ENCODE measurements at regions not wholly inside any gene's neighbourhood (a gene's known extent, or its start where the extent isn't known, plus 50 kb on each side); places are given as distances from the start of the nearest gene placed in this dataset.

DNA sequence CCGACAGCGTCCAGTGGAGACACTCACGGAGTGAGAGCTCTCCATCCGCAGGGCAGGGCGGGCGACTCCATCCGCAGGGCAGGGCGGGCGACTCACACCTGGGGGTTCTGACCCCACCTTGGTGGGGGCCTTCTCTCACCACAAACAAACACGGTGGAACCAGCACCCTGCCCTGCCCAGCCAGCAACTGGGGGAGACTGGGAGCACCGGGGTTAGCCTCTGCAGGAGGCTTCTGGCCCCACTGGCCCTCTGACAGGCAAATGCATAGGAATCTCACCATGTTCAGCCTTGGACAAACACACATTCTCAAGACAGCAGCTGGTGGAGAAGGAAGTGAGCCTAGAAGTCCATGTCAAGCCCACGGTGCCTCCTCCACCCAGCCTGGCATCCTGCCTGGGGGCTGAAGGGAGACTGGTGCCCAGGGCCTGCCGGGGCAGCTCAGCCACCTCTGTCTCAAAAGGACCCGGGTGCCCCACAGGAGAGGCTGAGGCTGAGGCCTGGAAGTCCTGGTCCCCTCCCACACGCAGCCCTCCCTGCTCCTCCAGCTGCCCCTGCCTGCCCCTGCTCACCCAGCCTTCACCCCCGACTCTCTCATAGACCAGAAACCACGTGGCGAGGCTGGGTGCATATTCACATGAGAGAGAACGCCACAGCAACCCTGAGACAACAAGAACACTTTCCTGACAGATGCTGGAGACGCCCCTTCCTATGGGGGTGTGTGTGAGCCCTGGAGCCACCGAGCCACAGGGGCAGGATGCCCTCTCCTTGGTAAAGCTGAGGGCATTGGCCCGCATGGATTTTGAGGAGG lies 98.4 kb upstream of the B3GAT1 start:
- TF ChIP-seq FOXM1 (IDR thresholded peaks at IDR 0.05; ENCODE audit: borderline replicate concordance), result no peak
- TF ChIP-seq BHLHE40 (IDR thresholded peaks at IDR 0.05; ENCODE audit: borderline replicate concordance), result no peak
- TF ChIP-seq NFRKB (IDR thresholded peaks at IDR 0.05), result no peak
- no peak for TF ChIP-seq CTBP1 (IDR thresholded peaks at IDR 0.05; ENCODE audit: borderline replicate concordance)
- TF ChIP-seq TARDBP (IDR thresholded peaks at IDR 0.05), result no peak
- no peak for TF ChIP-seq FOXA1 (IDR thresholded peaks at IDR 0.05)
- TF ChIP-seq ZNF384 (IDR thresholded peaks at IDR 0.05), result no peak
- TF ChIP-seq HDGF (IDR thresholded peaks at IDR 0.05; ENCODE audit: borderline replicate concordance), result no peak
- no peak for TF ChIP-seq SP1 (IDR thresholded peaks at IDR 0.05)
- TF ChIP-seq, protein P1, sequence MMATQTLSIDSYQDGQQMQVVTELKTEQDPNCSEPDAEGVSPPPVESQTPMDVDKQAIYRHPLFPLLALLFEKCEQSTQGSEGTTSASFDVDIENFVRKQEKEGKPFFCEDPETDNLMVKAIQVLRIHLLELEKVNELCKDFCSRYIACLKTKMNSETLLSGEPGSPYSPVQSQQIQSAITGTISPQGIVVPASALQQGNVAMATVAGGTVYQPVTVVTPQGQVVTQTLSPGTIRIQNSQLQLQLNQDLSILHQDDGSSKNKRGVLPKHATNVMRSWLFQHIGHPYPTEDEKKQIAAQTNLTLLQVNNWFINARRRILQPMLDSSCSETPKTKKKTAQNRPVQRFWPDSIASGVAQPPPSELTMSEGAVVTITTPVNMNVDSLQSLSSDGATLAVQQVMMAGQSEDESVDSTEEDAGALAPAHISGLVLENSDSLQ (IDR thresholded peaks at IDR 0.05), result no peak
- no peak for TF ChIP-seq ARNT (IDR thresholded peaks at IDR 0.05)
- TF ChIP-seq ELF4 (IDR thresholded peaks at IDR 0.05), result no peak
- no peak for TF ChIP-seq L3MBTL2 (conservative IDR thresholded peaks at IDR 0.05)
- TF ChIP-seq LEF1 (IDR thresholded peaks at IDR 0.05; ENCODE audit: borderline replicate concordance), result no peak
- TF ChIP-seq FOXK2 (IDR thresholded peaks at IDR 0.05), result no peak
- no peak for TF ChIP-seq SUZ12 (IDR thresholded peaks at IDR 0.05)
- no peak for DNase-seq (ENCODE audit: extremely low spot score)
- CTCF ChIA-PET, result no interaction called here
- POLR2A ChIA-PET, result no interaction called here

DNA sequence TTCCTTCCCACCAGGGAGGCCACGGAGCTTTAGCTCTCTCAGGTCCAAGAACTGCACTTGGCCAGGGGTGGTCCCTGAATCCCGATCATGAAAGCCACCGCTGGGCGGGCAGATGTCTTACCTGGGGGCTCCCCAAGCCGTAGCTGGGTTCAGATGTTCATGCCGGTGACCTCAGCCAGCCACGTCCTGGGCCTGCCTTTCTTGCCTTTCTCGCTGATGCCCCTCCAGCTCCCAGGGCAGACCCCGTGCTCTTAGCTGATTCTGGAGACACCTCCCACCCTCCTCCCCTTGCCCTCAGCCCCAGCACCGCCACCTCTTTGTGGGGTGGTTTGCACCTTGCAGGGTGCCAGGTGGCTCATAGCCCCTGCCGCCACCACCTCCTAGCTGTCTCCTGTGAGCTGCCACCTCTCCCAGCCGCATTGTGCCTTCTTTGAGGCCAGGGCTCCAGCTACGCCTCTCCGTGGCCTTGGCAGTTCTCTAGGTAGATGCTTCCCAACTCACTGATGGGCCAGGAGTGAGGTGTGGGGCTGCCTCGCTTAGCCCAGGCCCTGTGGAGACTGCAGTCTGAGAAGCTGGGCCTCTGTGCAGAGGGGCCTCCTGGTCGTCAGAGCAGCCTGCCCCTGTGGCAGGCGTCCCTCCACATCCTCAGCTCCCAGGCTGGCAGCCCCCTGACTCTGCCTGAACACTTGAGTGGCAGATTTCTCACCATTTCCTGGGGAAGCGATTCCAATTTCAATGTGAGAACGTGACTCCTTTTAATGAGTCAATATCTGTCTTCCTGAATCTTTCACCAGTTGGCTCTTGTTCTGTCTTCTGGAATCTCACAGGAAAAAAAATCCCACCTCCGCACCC lies 97.6 kb upstream of the B3GAT1 start:
- TF ChIP-seq BHLHE40 (IDR thresholded peaks at IDR 0.05; ENCODE audit: borderline replicate concordance) (no peak), FOXK2 (IDR thresholded peaks at IDR 0.05) (no peak), ZNF384 (IDR thresholded peaks at IDR 0.05) (no peak), L3MBTL2 (conservative IDR thresholded peaks at IDR 0.05) (no peak), HDGF (IDR thresholded peaks at IDR 0.05; ENCODE audit: borderline replicate concordance) (no peak), FOXA1 (IDR thresholded peaks at IDR 0.05) (no peak), TARDBP (IDR thresholded peaks at IDR 0.05) (no peak), ARNT (IDR thresholded peaks at IDR 0.05) (no peak), FOXM1 (IDR thresholded peaks at IDR 0.05; ENCODE audit: borderline replicate concordance) (no peak), ELF4 (IDR thresholded peaks at IDR 0.05) (no peak), SUZ12 (IDR thresholded peaks at IDR 0.05) (no peak), SP1 (IDR thresholded peaks at IDR 0.05) (no peak), NFRKB (IDR thresholded peaks at IDR 0.05) (no peak), CTBP1 (IDR thresholded peaks at IDR 0.05; ENCODE audit: borderline replicate concordance) (no peak)
- DNase-seq (ENCODE audit: extremely low spot score), result no peak
- POLR2A ChIA-PET, result no interaction called here
- CTCF ChIA-PET, result no interaction called here

DNA sequence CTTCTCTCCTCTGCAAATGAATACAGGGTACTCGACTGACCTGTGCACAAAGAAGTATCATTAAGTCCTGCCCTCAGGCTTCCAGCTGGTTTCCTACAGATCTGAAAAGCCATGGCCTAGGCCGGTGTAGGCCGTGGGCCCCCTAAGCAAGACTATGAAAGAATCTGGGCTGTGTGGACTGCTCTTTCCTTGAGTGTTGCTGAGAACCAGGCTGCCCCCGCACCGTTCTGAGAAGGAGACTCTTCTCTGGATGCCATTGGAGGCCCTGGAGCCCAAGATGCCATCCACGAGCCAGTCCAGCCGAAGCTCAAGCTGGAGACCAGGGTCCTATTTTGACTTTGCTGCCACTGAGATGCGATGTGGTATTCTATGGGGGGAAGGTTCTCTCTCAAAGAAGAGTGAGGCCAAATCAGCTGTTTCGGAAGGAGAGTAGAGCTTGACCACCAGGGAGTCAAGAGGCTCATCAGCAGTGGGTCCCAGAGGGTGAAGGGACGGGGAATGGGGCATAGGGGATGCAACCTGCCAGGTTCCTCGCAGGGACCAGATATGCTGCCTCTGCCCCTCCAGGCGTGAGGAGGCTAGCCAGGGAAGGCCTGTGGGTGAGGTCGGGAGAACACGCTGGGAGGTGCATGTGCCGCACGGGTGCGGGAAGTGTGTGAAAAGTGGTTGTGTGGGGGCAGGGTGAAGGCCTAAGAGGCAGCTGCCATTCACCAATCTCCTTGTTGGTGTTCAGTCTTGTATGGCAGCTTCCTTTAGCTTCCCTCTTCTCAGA lies 96.4 kb upstream of the B3GAT1 start:
- TF ChIP-seq ARNT (IDR thresholded peaks at IDR 0.05) (no peak), LEF1 (IDR thresholded peaks at IDR 0.05; ENCODE audit: borderline replicate concordance) (no peak), ZNF384 (IDR thresholded peaks at IDR 0.05) (no peak), FOXM1 (IDR thresholded peaks at IDR 0.05; ENCODE audit: borderline replicate concordance) (no peak), SUZ12 (IDR thresholded peaks at IDR 0.05) (no peak), CTBP1 (IDR thresholded peaks at IDR 0.05; ENCODE audit: borderline replicate concordance) (no peak), ELF4 (IDR thresholded peaks at IDR 0.05) (no peak), L3MBTL2 (conservative IDR thresholded peaks at IDR 0.05) (no peak), SP1 (IDR thresholded peaks at IDR 0.05) (no peak), HDGF (IDR thresholded peaks at IDR 0.05; ENCODE audit: borderline replicate concordance) (no peak), TARDBP (IDR thresholded peaks at IDR 0.05) (no peak), FOXK2 (IDR thresholded peaks at IDR 0.05) (no peak), NFRKB (IDR thresholded peaks at IDR 0.05) (no peak)
- ChIA-PET POLR2A (no interaction called here), CTCF (no interaction called here)
- DNase-seq (ENCODE audit: extremely low spot score), result no peak

DNA sequence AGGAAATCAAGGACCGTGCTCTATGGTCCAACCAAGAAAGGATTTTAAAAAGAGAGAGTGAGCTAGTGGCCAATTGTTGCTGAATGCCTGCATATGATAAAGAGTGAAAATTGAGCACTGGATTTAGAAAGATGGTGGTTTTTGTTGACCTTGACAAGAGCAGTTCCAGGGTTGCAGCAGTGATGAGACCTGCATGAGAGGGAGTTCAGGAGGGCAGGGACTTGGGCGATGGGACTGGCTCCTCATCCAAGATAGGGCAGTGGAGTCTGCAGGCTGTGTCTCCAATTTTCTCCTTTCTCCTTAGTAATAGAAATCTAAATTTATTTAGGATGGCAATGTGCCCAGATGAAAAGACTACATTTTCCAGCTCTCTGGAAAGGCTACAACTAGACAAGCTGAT lies 94.0 kb upstream of the B3GAT1 start:
- TF ChIP-seq FOXK2 (IDR thresholded peaks at IDR 0.05) (no peak), FOXM1 (IDR thresholded peaks at IDR 0.05; ENCODE audit: borderline replicate concordance) (no peak), ELF4 (IDR thresholded peaks at IDR 0.05) (no peak), FOXA1 (IDR thresholded peaks at IDR 0.05) (no peak), TARDBP (IDR thresholded peaks at IDR 0.05) (no peak), L3MBTL2 (conservative IDR thresholded peaks at IDR 0.05) (no peak), LEF1 (IDR thresholded peaks at IDR 0.05; ENCODE audit: borderline replicate concordance) (no peak), BHLHE40 (IDR thresholded peaks at IDR 0.05; ENCODE audit: borderline replicate concordance) (no peak), CTBP1 (IDR thresholded peaks at IDR 0.05; ENCODE audit: borderline replicate concordance) (no peak), ARNT (IDR thresholded peaks at IDR 0.05) (no peak), SUZ12 (IDR thresholded peaks at IDR 0.05) (no peak), NFRKB (IDR thresholded peaks at IDR 0.05) (no peak), ZNF384 (IDR thresholded peaks at IDR 0.05) (no peak)
- TF ChIP-seq, protein P1 (IDR thresholded peaks at IDR 0.05), result no peak
- no peak for DNase-seq (ENCODE audit: extremely low spot score)
- POLR2A ChIA-PET, result no interaction called here
- CTCF ChIA-PET, result no interaction called here

DNA sequence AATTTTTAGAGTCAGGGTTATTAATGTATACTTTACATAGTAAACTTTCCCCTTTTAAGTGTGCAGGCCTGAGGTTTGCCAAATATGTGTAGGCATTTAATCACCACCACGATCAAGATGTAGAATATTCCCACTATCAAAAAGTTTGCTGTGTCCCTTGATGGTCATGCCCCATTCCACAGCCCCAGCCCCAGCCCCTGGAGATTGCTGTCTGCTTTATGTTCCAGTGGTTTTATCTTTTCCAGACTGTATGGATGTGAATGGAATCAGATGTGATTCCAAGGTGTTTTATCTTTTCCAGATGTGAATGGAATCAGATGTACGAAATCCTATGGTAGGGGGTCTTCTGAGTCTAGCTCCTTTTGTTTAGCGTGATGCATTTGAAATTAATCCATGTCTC lies 93.1 kb upstream of the B3GAT1 start:
- TF ChIP-seq TARDBP (IDR thresholded peaks at IDR 0.05) (no peak), HDGF (IDR thresholded peaks at IDR 0.05; ENCODE audit: borderline replicate concordance) (no peak), L3MBTL2 (conservative IDR thresholded peaks at IDR 0.05) (no peak), ZNF384 (IDR thresholded peaks at IDR 0.05) (no peak), ELF4 (IDR thresholded peaks at IDR 0.05) (no peak), FOXK2 (IDR thresholded peaks at IDR 0.05) (no peak), BHLHE40 (IDR thresholded peaks at IDR 0.05; ENCODE audit: borderline replicate concordance) (no peak), SUZ12 (IDR thresholded peaks at IDR 0.05) (no peak), ARNT (IDR thresholded peaks at IDR 0.05) (no peak), NFRKB (IDR thresholded peaks at IDR 0.05) (no peak), CTBP1 (IDR thresholded peaks at IDR 0.05; ENCODE audit: borderline replicate concordance) (no peak), FOXM1 (IDR thresholded peaks at IDR 0.05; ENCODE audit: borderline replicate concordance) (no peak)
- TF ChIP-seq, protein P1 (IDR thresholded peaks at IDR 0.05), result no peak
- no peak for DNase-seq (ENCODE audit: extremely low spot score)
- ChIA-PET CTCF (no interaction called here), POLR2A (no interaction called here)
